ENCODE measurements at regions not wholly inside any gene's neighbourhood (a gene's known extent, or its start where the extent isn't known, plus 50 kb on each side); places are given as distances from the start of the nearest gene placed in this dataset.

GRCh38 chr13:76822698-76823267, 63.4 kb downstream of the KCTD12 start:
- Histone ChIP-seq H3K4ac (replicated peaks; ENCODE audit: insufficient read length, low read depth, low read length) (no peak overlapping the region), H3K23me2 (ENCODE audit: low read depth, low read length) (no peaks in the 10 kb centered on the region), H3K23ac (ENCODE audit: insufficient read length) (no peak overlapping the region), H3K4me2 (ENCODE audit: insufficient read depth in 1 of 2, low read depth in 2 of 2, low read length in 2 of 2) (no peak overlapping the region), H4K8ac (ENCODE audit: extremely low read depth, insufficient read depth, low read length) (no peak overlapping the region), H3K27me3 (replicated peaks in 1 of 4; ENCODE audit: control insufficient read depth in 3 of 4, extremely low read depth in 1 of 4, insufficient read depth in 3 of 4, low read length in 3 of 4) (no peaks in the 10 kb centered on the region), H2AFZ (ENCODE audit: low read length) (no peak overlapping the region), H3K14ac (ENCODE audit: insufficient read length) (no peak overlapping the region), H3K56ac (replicated peaks; ENCODE audit: insufficient read length, low read depth, low read length) (no peak overlapping the region), H4K91ac (replicated peaks; ENCODE audit: insufficient read length, low read length) (no peak overlapping the region), H2AK5ac (ENCODE audit: low read depth, low read length) (no peak overlapping the region), H2BK120ac (replicated peaks; ENCODE audit: low read depth, low read length) (no peak overlapping the region), H3K4me3 (ENCODE audit: extremely low read depth in 1 of 4, insufficient read depth in 2 of 4, low read depth in 3 of 4, low read length in 4 of 4) (no peak overlapping the region), H4K5ac (ENCODE audit: insufficient read length, low read depth, low read length) (no peak overlapping the region), H2BK15ac (ENCODE audit: low read length) (no peak overlapping the region), H3K9ac (replicated peaks in 1 of 4; ENCODE audit: extremely low read depth in 1 of 4, low read depth in 3 of 4, low read length in 3 of 4) (no peak overlapping the region), H3K9me3 (ENCODE audit: insufficient read depth in 2 of 2, low read depth in 1 of 2, low read length in 1 of 2) (no peaks in the 10 kb centered on the region), H3K36me3 (ENCODE audit: control insufficient read depth in 2 of 4, insufficient read depth in 4 of 4, low read length in 3 of 4) (no peaks in the 10 kb centered on the region), H2BK12ac (ENCODE audit: low read depth, low read length) (no peak overlapping the region), H3K4me1 (replicated peaks in 1 of 4; ENCODE audit: control insufficient read depth in 3 of 4, insufficient read depth in 4 of 4, low read length in 3 of 4) (peaks cover 0 to 6% (median 0%) of the 10 kb centered on the region in 4 experiments; a peak in 1 of 7 replicates), H3K18ac (ENCODE audit: extremely low read depth, low read length) (no peak overlapping the region), H3K79me2 (ENCODE audit: control insufficient read depth in 1 of 2, insufficient read depth in 2 of 2, low read length in 2 of 2) (no peaks in the 10 kb centered on the region), H3K79me1 (ENCODE audit: low read depth, low read length) (no peaks in the 10 kb centered on the region), H2BK20ac (ENCODE audit: low read length) (no peak overlapping the region), H2BK5ac (ENCODE audit: low read depth, low read length) (no peak overlapping the region), H4K20me1 (replicated peaks in 1 of 2; ENCODE audit: control insufficient read depth in 1 of 2, insufficient read depth in 2 of 2, low read length in 2 of 2) (no peaks in the 10 kb centered on the region), H3K27ac (ENCODE audit: low read depth, low read length) (no peak overlapping the region)
- DNase-seq (ENCODE audit: low read depth in 1 of 2, low spot score in 2 of 2), result no peak
- ChIA-PET POLR2A (ENCODE audit: partially characterized antibody) (no interaction called here), CTCF (ENCODE audit: partially characterized antibody) (interaction anchor here (0.6 to 1.1 kb wide), 5 partner anchors 9 to 945 kb away, joined by 3 read pairs; no protein-coding TSS in a partner anchor)
- WGBS, 2 experiments (ENCODE audit: extremely low coverage in 1 of 2, insufficient coverage in 1 of 2, insufficient read length in 1 of 2, insufficient replicate concordance in 2 of 2, low coverage in 1 of 2, low lambda C conversion rate in 2 of 2, missing lambda C conversion rate in 1 of 2), result 97% methylated on average over 2 of the region's 2 CpGs; no CpG with 5 or more reads in 1 of the 2 experiments
- no peak for FAIRE-seq
- TF ChIP-seq KDM1A (IDR thresholded peaks at IDR 0.05; ENCODE audit: borderline replicate concordance, low read length) (no peak), BACH1 (IDR thresholded peaks at IDR 0.05; ENCODE audit: low read length) (no peak), HDAC2 (IDR thresholded peaks at IDR 0.05; ENCODE audit: borderline replicate concordance in 1 of 2, low read depth in 2 of 2, low read length in 2 of 2) (no peak), RAD21 (IDR thresholded peaks at IDR 0.05 in 1 of 2, conservative IDR thresholded peaks at IDR 0.05 in 1 of 2; ENCODE audit: low read depth in 2 of 2, low read length in 2 of 2) (peak; percentile 10 to 11; a peak in 2 of 4 replicates), KDM5A (IDR thresholded peaks at IDR 0.05; ENCODE audit: low read length) (no peak), ATF3 (IDR thresholded peaks at IDR 0.05; ENCODE audit: insufficient read depth, low read depth, low read length) (no peak), CHD2 (IDR thresholded peaks at IDR 0.05; ENCODE audit: low read length) (no peak)

Measured in H1 (cell line).